GM23338 (cell line): ENCODE measurements at regions not wholly inside any gene's neighbourhood (a gene's known extent, or its start where the extent isn't known, plus 50 kb on each side); places are given as distances from the start of the nearest gene placed in this dataset.

ENCODE experiments used
- ATAC-seq: fragments of 200-7000 bp; cut with Tn5 transposase; 3 replicates; pipeline ENCODE4 v1.9.1; 2020
- DNase-seq: peaks from one replicate; pipeline ENCODE4 v3.0.0-alpha.2; 2015; ENCODE audit warnings: low spot score
- H2AFZ ChIP-seq: fragments of 200-600 bp; sonication (generic); 2 replicates; pipeline ENCODE4 v1.8.0; 2016; ENCODE audit warnings: antibody characterized with exemption, mild to moderate bottlenecking, moderate library complexity
- H3F3A ChIP-seq: fragments of 200-600 bp; sonication (generic); replicated peaks from 2 replicates; pipeline ENCODE4 v1.8.0; 2017; ENCODE audit warnings: antibody characterized with exemption, mixed run types, low read depth
- H3K27ac ChIP-seq: fragments of 200-600 bp; sonication (generic); 2 replicates; pipeline ENCODE4 v1.6.1; 2016; ENCODE audit warnings: low read depth
- H3K27me3 ChIP-seq: fragments of 200-600 bp; sonication (generic); 2 replicates; pipeline ENCODE4 v1.8.0; 2016; ENCODE audit warnings: mild to moderate bottlenecking, mixed run types, moderate library complexity; ENCODE audit not compliant: insufficient read depth
- H3K36me3 ChIP-seq: fragments of 200-600 bp; sonication (generic); 2 replicates; pipeline ENCODE4 v1.8.0; 2016; ENCODE audit warnings: mild to moderate bottlenecking; ENCODE audit not compliant: insufficient read depth
- H3K4me1 ChIP-seq: fragments of 200-600 bp; sonication (generic); 2 replicates; pipeline ENCODE4 v1.8.0; 2016; ENCODE audit warnings: mild to moderate bottlenecking, moderate library complexity; ENCODE audit not compliant: insufficient read depth
- H3K4me2 ChIP-seq: fragments of 200-600 bp; sonication (generic); 2 replicates; pipeline ENCODE4 v1.7.1; 2017; ENCODE audit warnings: mixed run types
- H3K4me3 ChIP-seq: fragments of 200-600 bp; sonication (generic); 2 replicates; pipeline ENCODE4 v1.6.1; 2016; ENCODE audit warnings: mixed run types
- H3K79me2 ChIP-seq: fragments of 200-600 bp; sonication (generic); replicated peaks from 2 replicates; pipeline ENCODE4 v1.8.0; 2017; ENCODE audit warnings: mild to moderate bottlenecking; ENCODE audit not compliant: insufficient read depth
- H3K9me2 ChIP-seq: fragments of 200-600 bp; sonication (generic); 2 replicates; pipeline ENCODE4 v1.8.0; 2017; ENCODE audit not compliant: insufficient read depth
- H4K20me1 ChIP-seq: fragments of 200-600 bp; sonication (generic); replicated peaks from 2 replicates; pipeline ENCODE4 v1.8.0; 2017; ENCODE audit warnings: mild to moderate bottlenecking; ENCODE audit not compliant: insufficient read depth
- H3K27ac Mint-ChIP-seq: 2 replicates; pipeline ENCODE4 v1.8.0; 2020; ENCODE audit warnings: inconsistent platforms, mild to moderate bottlenecking, moderate library complexity, mixed read lengths
- H3K27me3 Mint-ChIP-seq: 3 replicates; pipeline ENCODE4 v1.8.0; 2022; ENCODE audit warnings: low read depth, mild to moderate bottlenecking, moderate library complexity, mixed read lengths, inconsistent platforms; ENCODE audit not compliant: insufficient read depth, poor library complexity
- H3K36me3 Mint-ChIP-seq: 3 replicates; pipeline ENCODE4 v1.8.0; 2021; ENCODE audit warnings: low read depth, mild to moderate bottlenecking, inconsistent platforms, moderate library complexity, mixed read lengths
- H3K4me1 Mint-ChIP-seq: 3 replicates; pipeline ENCODE4 v1.8.0; 2020; ENCODE audit warnings: mild to moderate bottlenecking, inconsistent platforms, mixed read lengths
- H3K4me3 Mint-ChIP-seq: 3 replicates; pipeline ENCODE4 v1.8.0; 2021; ENCODE audit warnings: moderate library complexity, mild to moderate bottlenecking, inconsistent platforms, mixed read lengths
- H3K9me3 Mint-ChIP-seq: 3 replicates; pipeline ENCODE4 v1.8.0; 2020; ENCODE audit warnings: moderate library complexity, mild to moderate bottlenecking, inconsistent platforms, mixed read lengths
- CREB1 ChIP-seq: fragments of 250-450 bp; sonication (Bioruptor Pico); IDR thresholded peaks from 2 replicates; pipeline ENCODE4 v1.5.0; 2020; ENCODE audit warnings: low read depth, mild to moderate bottlenecking, moderate library complexity
- EZH2 ChIP-seq: fragments of 200-600 bp; sonication (generic); IDR thresholded peaks from one replicate; pipeline ENCODE4 v1.8.0; 2017; ENCODE audit warnings: antibody characterized with exemption, mild to moderate bottlenecking, low read depth; ENCODE audit not compliant: unreplicated experiment
- EZH2phosphoT487 ChIP-seq: fragments of 200-600 bp; sonication (generic); IDR thresholded peaks from one replicate; pipeline ENCODE4 v1.8.1; 2018; ENCODE audit warnings: antibody characterized with exemption; ENCODE audit not compliant: unreplicated experiment
- JUNB ChIP-seq: IDR thresholded peaks from one replicate; pipeline ENCODE4 v1.6.1; 2016; ENCODE audit warnings: antibody characterized with exemption; ENCODE audit not compliant: unreplicated experiment
- NANOG ChIP-seq: IDR thresholded peaks from 2 replicates; pipeline ENCODE4 v1.6.1; 2016; ENCODE audit warnings: antibody characterized with exemption, borderline replicate concordance
- STAT1 ChIP-seq: IDR thresholded peaks from one replicate; pipeline ENCODE4 v1.6.1; 2016; ENCODE audit warnings: antibody characterized with exemption; ENCODE audit not compliant: unreplicated experiment
- ZNF114 ChIP-seq: fragments of 250-450 bp; sonication (Bioruptor Pico); IDR thresholded peaks from 2 replicates; pipeline ENCODE4 v1.5.0; 2020; ENCODE audit warnings: mild to moderate bottlenecking, moderate library complexity
- ZNF331 ChIP-seq: fragments of 250-450 bp; sonication (Bioruptor Pico); IDR thresholded peaks from 2 replicates; pipeline ENCODE4 v1.5.0; 2020; ENCODE audit warnings: low read depth, mild to moderate bottlenecking, moderate library complexity
- TF ChIP-seq, protein P1 (sequence below): IDR thresholded peaks from one replicate; pipeline ENCODE4 v1.6.1; 2018; ENCODE audit warnings: antibody characterized with exemption; ENCODE audit not compliant: unreplicated experiment
- TF ChIP-seq, protein P2 (sequence below), 2 experiments: fragments of 200-600 bp in 1 of 2; sonication (generic) in 1 of 2; conservative IDR thresholded peaks; 2 replicates each; pipeline versions ENCODE4 v1.5.1 to v1.6.1; 2016 to 2017; ENCODE audit warnings: antibody characterized with exemption in 2 of 2, low read depth in 2 of 2, mild to moderate bottlenecking in 2 of 2, moderate library complexity in 1 of 2
- TF ChIP-seq, protein P3 (sequence below): fragments of 250-450 bp; sonication (Bioruptor Pico); IDR thresholded peaks from 2 replicates; pipeline ENCODE4 v1.5.0; 2020; ENCODE audit warnings: mild to moderate bottlenecking, moderate library complexity
- TF ChIP-seq, protein P4 (sequence below): IDR thresholded peaks from 2 replicates; pipeline ENCODE4 v1.6.1; 2016; ENCODE audit warnings: antibody characterized with exemption

DNA sequence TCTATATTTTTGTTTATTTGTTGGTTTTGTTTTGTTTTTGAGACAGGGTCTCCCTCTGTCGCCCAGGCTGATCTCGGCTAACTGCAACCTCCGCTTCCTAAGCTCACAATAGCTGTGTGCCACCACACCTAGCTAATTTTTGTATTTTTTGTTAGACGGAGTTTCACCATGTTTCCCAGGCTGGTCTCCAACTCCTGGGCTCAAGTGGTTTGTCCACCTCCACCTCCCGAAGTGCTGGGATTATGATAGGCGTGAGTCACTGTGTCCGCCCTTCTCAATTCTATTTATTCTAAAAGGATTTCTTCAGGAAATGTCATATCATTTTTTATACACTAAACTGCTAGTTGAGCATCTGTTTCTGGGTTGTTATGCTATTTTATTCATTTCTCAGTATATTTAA is 1206.0 kb downstream of the OLFM4 start:
- H3K27ac Mint-ChIP-seq, result no peak overlapping the region
- H3K4me2 ChIP-seq, result no peak overlapping the region
- no peak overlapping the region for H2AFZ ChIP-seq
- H3K79me2 ChIP-seq, result no peaks in the 10 kb centered on the region
- H3K4me3 ChIP-seq, result no peak overlapping the region
- H3K27me3 ChIP-seq, result no peaks in the 10 kb centered on the region
- H3K4me1 Mint-ChIP-seq, result peaks cover 4% of the 10 kb centered on the region; the same call in 1 of the 3 replicates
- DNase-seq (no peak), ATAC-seq (no peak)
- no peaks in the 10 kb centered on the region for H3K36me3 Mint-ChIP-seq
- peaks cover 5% of the 10 kb centered on the region; the same call in 1 of the 2 replicates for H3K9me2 ChIP-seq
- no peaks in the 10 kb centered on the region for H3F3A ChIP-seq
- no peak overlapping the region for H3K27ac ChIP-seq
- no peaks in the 10 kb centered on the region for H3K4me1 ChIP-seq
- H3K4me3 Mint-ChIP-seq, result no peak overlapping the region
- H3K36me3 ChIP-seq, result no peaks in the 10 kb centered on the region
- no peaks in the 10 kb centered on the region for H3K27me3 Mint-ChIP-seq
- TF ChIP-seq, protein P1, sequence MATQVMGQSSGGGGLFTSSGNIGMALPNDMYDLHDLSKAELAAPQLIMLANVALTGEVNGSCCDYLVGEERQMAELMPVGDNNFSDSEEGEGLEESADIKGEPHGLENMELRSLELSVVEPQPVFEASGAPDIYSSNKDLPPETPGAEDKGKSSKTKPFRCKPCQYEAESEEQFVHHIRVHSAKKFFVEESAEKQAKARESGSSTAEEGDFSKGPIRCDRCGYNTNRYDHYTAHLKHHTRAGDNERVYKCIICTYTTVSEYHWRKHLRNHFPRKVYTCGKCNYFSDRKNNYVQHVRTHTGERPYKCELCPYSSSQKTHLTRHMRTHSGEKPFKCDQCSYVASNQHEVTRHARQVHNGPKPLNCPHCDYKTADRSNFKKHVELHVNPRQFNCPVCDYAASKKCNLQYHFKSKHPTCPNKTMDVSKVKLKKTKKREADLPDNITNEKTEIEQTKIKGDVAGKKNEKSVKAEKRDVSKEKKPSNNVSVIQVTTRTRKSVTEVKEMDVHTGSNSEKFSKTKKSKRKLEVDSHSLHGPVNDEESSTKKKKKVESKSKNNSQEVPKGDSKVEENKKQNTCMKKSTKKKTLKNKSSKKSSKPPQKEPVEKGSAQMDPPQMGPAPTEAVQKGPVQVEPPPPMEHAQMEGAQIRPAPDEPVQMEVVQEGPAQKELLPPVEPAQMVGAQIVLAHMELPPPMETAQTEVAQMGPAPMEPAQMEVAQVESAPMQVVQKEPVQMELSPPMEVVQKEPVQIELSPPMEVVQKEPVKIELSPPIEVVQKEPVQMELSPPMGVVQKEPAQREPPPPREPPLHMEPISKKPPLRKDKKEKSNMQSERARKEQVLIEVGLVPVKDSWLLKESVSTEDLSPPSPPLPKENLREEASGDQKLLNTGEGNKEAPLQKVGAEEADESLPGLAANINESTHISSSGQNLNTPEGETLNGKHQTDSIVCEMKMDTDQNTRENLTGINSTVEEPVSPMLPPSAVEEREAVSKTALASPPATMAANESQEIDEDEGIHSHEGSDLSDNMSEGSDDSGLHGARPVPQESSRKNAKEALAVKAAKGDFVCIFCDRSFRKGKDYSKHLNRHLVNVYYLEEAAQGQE, result no peak
- TF ChIP-seq ZNF114, result no peak
- TF ChIP-seq, protein P2, sequence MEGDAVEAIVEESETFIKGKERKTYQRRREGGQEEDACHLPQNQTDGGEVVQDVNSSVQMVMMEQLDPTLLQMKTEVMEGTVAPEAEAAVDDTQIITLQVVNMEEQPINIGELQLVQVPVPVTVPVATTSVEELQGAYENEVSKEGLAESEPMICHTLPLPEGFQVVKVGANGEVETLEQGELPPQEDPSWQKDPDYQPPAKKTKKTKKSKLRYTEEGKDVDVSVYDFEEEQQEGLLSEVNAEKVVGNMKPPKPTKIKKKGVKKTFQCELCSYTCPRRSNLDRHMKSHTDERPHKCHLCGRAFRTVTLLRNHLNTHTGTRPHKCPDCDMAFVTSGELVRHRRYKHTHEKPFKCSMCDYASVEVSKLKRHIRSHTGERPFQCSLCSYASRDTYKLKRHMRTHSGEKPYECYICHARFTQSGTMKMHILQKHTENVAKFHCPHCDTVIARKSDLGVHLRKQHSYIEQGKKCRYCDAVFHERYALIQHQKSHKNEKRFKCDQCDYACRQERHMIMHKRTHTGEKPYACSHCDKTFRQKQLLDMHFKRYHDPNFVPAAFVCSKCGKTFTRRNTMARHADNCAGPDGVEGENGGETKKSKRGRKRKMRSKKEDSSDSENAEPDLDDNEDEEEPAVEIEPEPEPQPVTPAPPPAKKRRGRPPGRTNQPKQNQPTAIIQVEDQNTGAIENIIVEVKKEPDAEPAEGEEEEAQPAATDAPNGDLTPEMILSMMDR (conservative IDR thresholded peaks at IDR 0.05; ENCODE audit: low read depth in 2 of 2), result no peak
- no peak for TF ChIP-seq EZH2
- no peak for TF ChIP-seq NANOG
- TF ChIP-seq, protein P3, sequence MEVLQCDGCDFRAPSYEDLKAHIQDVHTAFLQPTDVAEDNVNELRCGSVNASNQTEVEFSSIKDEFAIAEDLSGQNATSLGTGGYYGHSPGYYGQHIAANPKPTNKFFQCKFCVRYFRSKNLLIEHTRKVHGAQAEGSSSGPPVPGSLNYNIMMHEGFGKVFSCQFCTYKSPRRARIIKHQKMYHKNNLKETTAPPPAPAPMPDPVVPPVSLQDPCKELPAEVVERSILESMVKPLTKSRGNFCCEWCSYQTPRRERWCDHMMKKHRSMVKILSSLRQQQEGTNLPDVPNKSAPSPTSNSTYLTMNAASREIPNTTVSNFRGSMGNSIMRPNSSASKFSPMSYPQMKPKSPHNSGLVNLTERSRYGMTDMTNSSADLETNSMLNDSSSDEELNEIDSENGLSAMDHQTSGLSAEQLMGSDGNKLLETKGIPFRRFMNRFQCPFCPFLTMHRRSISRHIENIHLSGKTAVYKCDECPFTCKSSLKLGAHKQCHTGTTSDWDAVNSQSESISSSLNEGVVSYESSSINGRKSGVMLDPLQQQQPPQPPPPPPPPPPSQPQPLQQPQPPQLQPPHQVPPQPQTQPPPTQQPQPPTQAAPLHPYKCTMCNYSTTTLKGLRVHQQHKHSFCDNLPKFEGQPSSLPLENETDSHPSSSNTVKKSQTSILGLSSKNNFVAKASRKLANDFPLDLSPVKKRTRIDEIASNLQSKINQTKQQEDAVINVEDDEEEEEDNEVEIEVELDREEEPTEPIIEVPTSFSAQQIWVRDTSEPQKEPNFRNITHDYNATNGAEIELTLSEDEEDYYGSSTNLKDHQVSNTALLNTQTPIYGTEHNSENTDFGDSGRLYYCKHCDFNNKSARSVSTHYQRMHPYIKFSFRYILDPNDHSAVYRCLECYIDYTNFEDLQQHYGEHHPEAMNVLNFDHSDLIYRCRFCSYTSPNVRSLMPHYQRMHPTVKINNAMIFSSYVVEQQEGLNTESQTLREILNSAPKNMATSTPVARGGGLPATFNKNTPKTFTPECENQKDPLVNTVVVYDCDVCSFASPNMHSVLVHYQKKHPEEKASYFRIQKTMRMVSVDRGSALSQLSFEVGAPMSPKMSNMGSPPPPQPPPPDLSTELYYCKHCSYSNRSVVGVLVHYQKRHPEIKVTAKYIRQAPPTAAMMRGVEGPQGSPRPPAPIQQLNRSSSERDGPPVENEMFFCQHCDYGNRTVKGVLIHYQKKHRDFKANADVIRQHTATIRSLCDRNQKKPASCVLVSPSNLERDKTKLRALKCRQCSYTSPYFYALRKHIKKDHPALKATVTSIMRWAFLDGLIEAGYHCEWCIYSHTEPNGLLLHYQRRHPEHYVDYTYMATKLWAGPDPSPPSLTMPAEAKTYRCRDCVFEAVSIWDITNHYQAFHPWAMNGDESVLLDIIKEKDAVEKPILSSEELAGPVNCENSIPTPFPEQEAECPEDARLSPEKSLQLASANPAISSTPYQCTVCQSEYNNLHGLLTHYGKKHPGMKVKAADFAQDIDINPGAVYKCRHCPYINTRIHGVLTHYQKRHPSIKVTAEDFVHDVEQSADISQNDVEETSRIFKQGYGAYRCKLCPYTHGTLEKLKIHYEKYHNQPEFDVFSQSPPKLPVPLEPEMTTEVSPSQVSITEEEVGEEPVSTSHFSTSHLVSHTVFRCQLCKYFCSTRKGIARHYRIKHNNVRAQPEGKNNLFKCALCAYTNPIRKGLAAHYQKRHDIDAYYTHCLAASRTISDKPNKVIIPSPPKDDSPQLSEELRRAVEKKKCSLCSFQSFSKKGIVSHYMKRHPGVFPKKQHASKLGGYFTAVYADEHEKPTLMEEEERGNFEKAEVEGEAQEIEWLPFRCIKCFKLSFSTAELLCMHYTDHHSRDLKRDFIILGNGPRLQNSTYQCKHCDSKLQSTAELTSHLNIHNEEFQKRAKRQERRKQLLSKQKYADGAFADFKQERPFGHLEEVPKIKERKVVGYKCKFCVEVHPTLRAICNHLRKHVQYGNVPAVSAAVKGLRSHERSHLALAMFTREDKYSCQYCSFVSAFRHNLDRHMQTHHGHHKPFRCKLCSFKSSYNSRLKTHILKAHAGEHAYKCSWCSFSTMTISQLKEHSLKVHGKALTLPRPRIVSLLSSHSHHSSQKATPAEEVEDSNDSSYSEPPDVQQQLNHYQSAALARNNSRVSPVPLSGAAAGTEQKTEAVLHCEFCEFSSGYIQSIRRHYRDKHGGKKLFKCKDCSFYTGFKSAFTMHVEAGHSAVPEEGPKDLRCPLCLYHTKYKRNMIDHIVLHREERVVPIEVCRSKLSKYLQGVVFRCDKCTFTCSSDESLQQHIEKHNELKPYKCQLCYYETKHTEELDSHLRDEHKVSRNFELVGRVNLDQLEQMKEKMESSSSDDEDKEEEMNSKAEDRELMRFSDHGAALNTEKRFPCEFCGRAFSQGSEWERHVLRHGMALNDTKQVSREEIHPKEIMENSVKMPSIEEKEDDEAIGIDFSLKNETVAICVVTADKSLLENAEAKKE (CRISPR knock-in tag), result no peak
- TF ChIP-seq CREB1 (CRISPR knock-in tag), result no peak
- TF ChIP-seq ZNF331 (CRISPR knock-in tag), result no peak
- no peak for TF ChIP-seq JUNB
- TF ChIP-seq, protein P4, sequence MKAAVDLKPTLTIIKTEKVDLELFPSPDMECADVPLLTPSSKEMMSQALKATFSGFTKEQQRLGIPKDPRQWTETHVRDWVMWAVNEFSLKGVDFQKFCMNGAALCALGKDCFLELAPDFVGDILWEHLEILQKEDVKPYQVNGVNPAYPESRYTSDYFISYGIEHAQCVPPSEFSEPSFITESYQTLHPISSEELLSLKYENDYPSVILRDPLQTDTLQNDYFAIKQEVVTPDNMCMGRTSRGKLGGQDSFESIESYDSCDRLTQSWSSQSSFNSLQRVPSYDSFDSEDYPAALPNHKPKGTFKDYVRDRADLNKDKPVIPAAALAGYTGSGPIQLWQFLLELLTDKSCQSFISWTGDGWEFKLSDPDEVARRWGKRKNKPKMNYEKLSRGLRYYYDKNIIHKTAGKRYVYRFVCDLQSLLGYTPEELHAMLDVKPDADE, result no peak
- no peak for TF ChIP-seq STAT1
- TF ChIP-seq EZH2phosphoT487, result no peak
- no peaks in the 10 kb centered on the region for H4K20me1 ChIP-seq
- H3K9me3 Mint-ChIP-seq, result no peaks in the 10 kb centered on the region
